ENCODE measurements at regions not wholly inside any gene's neighbourhood (a gene's known extent, or its start where the extent isn't known, plus 50 kb on each side); places are given as distances from the start of the nearest gene placed in this dataset.
"Not testable (repeated sequence)": the region's sequence is repeated elsewhere in the genome, so short reads cannot be mapped to it uniquely, and the experiment has no call there.

DNA sequence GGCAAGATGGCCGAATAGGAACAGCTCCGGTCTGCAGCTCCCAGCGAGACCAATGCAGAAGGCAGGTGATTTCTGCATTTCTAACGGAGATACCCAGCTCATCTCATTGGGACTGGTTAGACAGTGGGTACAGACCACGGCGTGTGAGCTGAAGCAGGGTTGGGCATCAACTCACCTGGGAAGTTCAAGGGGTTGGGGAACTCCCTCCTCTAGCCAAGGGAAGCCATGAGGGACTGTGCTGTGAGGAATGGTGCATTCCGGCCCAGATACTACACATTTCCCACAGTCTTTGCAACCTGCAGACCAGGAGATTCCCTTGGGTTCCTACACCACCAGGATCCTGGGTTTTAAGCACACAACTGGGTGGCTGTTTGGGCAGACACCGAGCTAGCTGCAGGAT, 148.0 kb upstream of the PDE4D start:
- H3K9me3 ChIP-seq (ENCODE audit: low read length); H3K4me1 Mint-ChIP-seq; H3K36me3 Mint-ChIP-seq; H3K9me3 Mint-ChIP-seq; POLR2A ChIA-PET; CTCF ChIA-PET; H3K4me3 ChIP-seq (ENCODE audit: low read length); H3K27ac Mint-ChIP-seq; H3K27me3 Mint-ChIP-seq; H3K27ac ChIP-seq (ENCODE audit: low read depth, low read length); DNase-seq; H3K36me3 ChIP-seq (ENCODE audit: insufficient read depth, low read length); H3K4me1 ChIP-seq (ENCODE audit: insufficient read depth, low read length); H3K27me3 ChIP-seq (ENCODE audit: insufficient read depth, low read length, poor library complexity, severe bottlenecking); H3K4me3 Mint-ChIP-seq: not testable (repeated sequence)

- no peak for DNase-seq
- no peaks in the 10 kb centered on the region for H3K9me3 ChIP-seq (ENCODE audit: low read length)
- ChIA-PET POLR2A (no interaction called here), CTCF (no interaction called here)
- H3K27me3 ChIP-seq (ENCODE audit: insufficient read depth, low read length, poor library complexity, severe bottlenecking), result no peaks in the 10 kb centered on the region
- H3K36me3 Mint-ChIP-seq, result no peaks in the 10 kb centered on the region
- no peaks in the 10 kb centered on the region for H3K4me1 Mint-ChIP-seq
- H3K27ac ChIP-seq (ENCODE audit: low read depth, low read length), result no peak overlapping the region
- H3K36me3 ChIP-seq (ENCODE audit: insufficient read depth, low read length), result no peaks in the 10 kb centered on the region
- H3K4me3 Mint-ChIP-seq, result no peak overlapping the region
- H3K27ac Mint-ChIP-seq, result no peak overlapping the region
- peaks cover 0 to 9% (median 3%) of the 10 kb centered on the region in 5 donors for H3K9me3 Mint-ChIP-seq
- no peaks in the 10 kb centered on the region for H3K4me1 ChIP-seq (ENCODE audit: insufficient read depth, low read length)
- H3K27me3 Mint-ChIP-seq, result no peaks in the 10 kb centered on the region
- no peak overlapping the region for H3K4me3 ChIP-seq (ENCODE audit: low read length)
Observed at GRCh38 chr5:60036192-60036938, 142.8 kb upstream of the PDE4D start.

DNA sequence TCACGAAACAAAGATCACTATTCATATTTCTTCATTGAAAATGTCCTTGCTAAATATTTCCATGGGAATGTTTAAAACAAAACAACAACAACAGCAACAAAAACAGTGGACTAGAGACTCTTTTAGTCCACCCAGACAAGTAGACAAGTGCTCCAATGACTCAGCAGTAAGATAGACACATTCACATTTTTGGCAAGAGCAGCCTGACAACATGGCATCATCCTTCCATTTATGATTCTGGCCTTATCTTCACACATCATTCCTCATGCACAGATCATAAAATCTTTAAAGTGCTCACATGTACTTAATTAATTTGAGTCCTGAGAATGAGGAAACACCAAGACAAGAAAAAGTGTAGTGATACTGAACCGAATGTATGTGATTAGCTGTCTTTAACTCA, 132.6 kb upstream of the PDE4D start:
- Mint-ChIP-seq H3K4me1 (no peaks in the 10 kb centered on the region), H3K27me3 (no peaks in the 10 kb centered on the region), H3K36me3 (no peaks in the 10 kb centered on the region), H3K9me3 (peaks cover 0 to 14% (median 3%) of the 10 kb centered on the region in 5 donors), H3K4me3 (no peak overlapping the region), H3K27ac (no peak overlapping the region)
- no peaks in the 10 kb centered on the region for H3K27me3 ChIP-seq (ENCODE audit: insufficient read depth, low read length, poor library complexity, severe bottlenecking)
- no peak overlapping the region for H3K4me3 ChIP-seq (ENCODE audit: low read length)
- no peaks in the 10 kb centered on the region for H3K4me1 ChIP-seq (ENCODE audit: insufficient read depth, low read length)
- CTCF ChIA-PET, result no interaction called here
- POLR2A ChIA-PET, result no interaction called here
- no peak for DNase-seq
- no peaks in the 10 kb centered on the region for H3K36me3 ChIP-seq (ENCODE audit: insufficient read depth, low read length)
- no peak overlapping the region for H3K27ac ChIP-seq (ENCODE audit: low read depth, low read length)
- H3K9me3 ChIP-seq (ENCODE audit: low read length), result no peaks in the 10 kb centered on the region

GRCh38 chr5:60024104-60024503, 130.6 kb upstream of the PDE4D start:
- no peak overlapping the region for H3K4me3 ChIP-seq (ENCODE audit: low read length)
- no peaks in the 10 kb centered on the region for H3K27me3 ChIP-seq (ENCODE audit: insufficient read depth, low read length, poor library complexity, severe bottlenecking)
- H3K36me3 Mint-ChIP-seq, result no peaks in the 10 kb centered on the region
- H3K4me1 Mint-ChIP-seq, result no peaks in the 10 kb centered on the region
- no peaks in the 10 kb centered on the region for H3K36me3 ChIP-seq (ENCODE audit: insufficient read depth, low read length)
- CTCF ChIA-PET, result no interaction called here
- H3K9me3 ChIP-seq (ENCODE audit: low read length), result no peaks in the 10 kb centered on the region
- peaks cover 0 to 10% (median 3%) of the 10 kb centered on the region in 5 donors for H3K9me3 Mint-ChIP-seq
- POLR2A ChIA-PET, result no interaction called here
- H3K27me3 Mint-ChIP-seq, result no peaks in the 10 kb centered on the region
- H3K4me1 ChIP-seq (ENCODE audit: insufficient read depth, low read length), result no peaks in the 10 kb centered on the region
- no peak overlapping the region for H3K4me3 Mint-ChIP-seq
- no peak for DNase-seq
- no peak overlapping the region for H3K27ac Mint-ChIP-seq
- H3K27ac ChIP-seq (ENCODE audit: low read depth, low read length), result no peak overlapping the region

GRCh38 chr5:60023255-60023654, 129.7 kb upstream of the PDE4D start:
- Histone ChIP-seq H3K27me3 (ENCODE audit: insufficient read depth, low read length, poor library complexity, severe bottlenecking) (no peaks in the 10 kb centered on the region), H3K9me3 (ENCODE audit: low read length) (no peaks in the 10 kb centered on the region), H3K4me1 (ENCODE audit: insufficient read depth, low read length) (no peaks in the 10 kb centered on the region), H3K4me3 (ENCODE audit: low read length) (no peak overlapping the region), H3K36me3 (ENCODE audit: insufficient read depth, low read length) (no peaks in the 10 kb centered on the region), H3K27ac (ENCODE audit: low read depth, low read length) (no peak overlapping the region)
- no peaks in the 10 kb centered on the region for H3K4me1 Mint-ChIP-seq
- ChIA-PET CTCF (no interaction called here), POLR2A (no interaction called here)
- no peaks in the 10 kb centered on the region for H3K36me3 Mint-ChIP-seq
- no peak overlapping the region for H3K27ac Mint-ChIP-seq
- peaks cover 0 to 10% (median 4%) of the 10 kb centered on the region in 5 donors for H3K9me3 Mint-ChIP-seq
- DNase-seq, result no peak
- H3K27me3 Mint-ChIP-seq, result no peaks in the 10 kb centered on the region
- no peak overlapping the region for H3K4me3 Mint-ChIP-seq

DNA sequence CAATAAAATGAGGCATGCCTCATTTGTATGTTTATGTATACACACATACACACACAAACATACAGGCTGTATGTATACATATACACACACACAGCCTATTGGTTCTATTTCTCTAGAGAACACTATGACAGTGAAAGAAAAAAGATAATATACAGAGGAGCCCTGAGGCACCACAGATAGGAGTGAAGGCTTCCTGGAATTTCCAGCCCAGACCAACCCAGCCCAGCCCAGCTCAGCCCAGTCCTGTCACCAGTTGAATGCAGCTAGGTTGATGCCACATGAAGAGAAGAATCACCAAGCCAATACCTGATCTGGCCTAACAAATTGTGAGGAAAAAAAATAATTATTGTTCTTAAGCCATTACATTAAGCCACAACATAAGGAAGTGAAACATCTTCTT, 126.9 kb upstream of the PDE4D start:
- H3K36me3 Mint-ChIP-seq, result no peaks in the 10 kb centered on the region
- POLR2A ChIA-PET, result no interaction called here

DNA sequence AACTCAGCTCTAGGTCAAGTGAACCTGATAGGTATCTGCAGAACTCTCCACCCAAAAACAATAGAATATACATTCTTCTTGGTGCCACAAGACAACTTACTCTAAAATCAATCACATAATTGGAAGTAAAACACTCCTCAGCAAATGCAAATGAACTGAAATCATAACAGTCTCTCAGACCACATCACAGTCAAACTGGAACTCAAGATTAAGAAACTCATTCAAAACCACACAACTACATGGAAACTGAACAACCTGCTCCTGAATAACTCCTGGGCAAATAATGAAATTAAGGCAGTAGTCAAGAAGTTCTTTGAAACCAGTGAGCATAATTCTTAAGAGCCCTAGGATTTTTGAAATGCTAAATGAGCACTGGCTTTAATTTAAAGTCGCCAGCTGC, 125.4 kb upstream of the PDE4D start:
- H3K36me3 ChIP-seq (ENCODE audit: insufficient read depth, low read length); H3K4me3 Mint-ChIP-seq; H3K27ac ChIP-seq (ENCODE audit: low read depth, low read length); H3K27ac Mint-ChIP-seq; H3K4me1 ChIP-seq (ENCODE audit: insufficient read depth, low read length); H3K9me3 ChIP-seq (ENCODE audit: low read length); H3K4me1 Mint-ChIP-seq; H3K36me3 Mint-ChIP-seq; POLR2A ChIA-PET; H3K4me3 ChIP-seq (ENCODE audit: low read length); H3K27me3 ChIP-seq (ENCODE audit: insufficient read depth, low read length, poor library complexity, severe bottlenecking); CTCF ChIA-PET; DNase-seq; H3K27me3 Mint-ChIP-seq: not testable (repeated sequence)
- H3K9me3 Mint-ChIP-seq, result peaks cover 3 to 12% (median 6%) of the 10 kb centered on the region in 5 donors

More for the DNA sequence above, 126.9 kb upstream of the PDE4D start:
- Histone ChIP-seq H3K36me3 (ENCODE audit: insufficient read depth, low read length) (no peaks in the 10 kb centered on the region), H3K4me3 (ENCODE audit: low read length) (no peak overlapping the region), H3K27ac (ENCODE audit: low read depth, low read length) (no peak overlapping the region), H3K27me3 (ENCODE audit: insufficient read depth, low read length, poor library complexity, severe bottlenecking) (no peaks in the 10 kb centered on the region), H3K9me3 (ENCODE audit: low read length) (no peaks in the 10 kb centered on the region), H3K4me1 (ENCODE audit: insufficient read depth, low read length) (no peaks in the 10 kb centered on the region)
- Mint-ChIP-seq H3K9me3 (peaks cover 0 to 18% (median 4%) of the 10 kb centered on the region in 5 donors), H3K27me3 (no peaks in the 10 kb centered on the region), H3K27ac (no peak overlapping the region), H3K4me3 (no peak overlapping the region), H3K4me1 (no peaks in the 10 kb centered on the region)
- CTCF ChIA-PET, result no interaction called here
- DNase-seq, result no peak

DNA sequence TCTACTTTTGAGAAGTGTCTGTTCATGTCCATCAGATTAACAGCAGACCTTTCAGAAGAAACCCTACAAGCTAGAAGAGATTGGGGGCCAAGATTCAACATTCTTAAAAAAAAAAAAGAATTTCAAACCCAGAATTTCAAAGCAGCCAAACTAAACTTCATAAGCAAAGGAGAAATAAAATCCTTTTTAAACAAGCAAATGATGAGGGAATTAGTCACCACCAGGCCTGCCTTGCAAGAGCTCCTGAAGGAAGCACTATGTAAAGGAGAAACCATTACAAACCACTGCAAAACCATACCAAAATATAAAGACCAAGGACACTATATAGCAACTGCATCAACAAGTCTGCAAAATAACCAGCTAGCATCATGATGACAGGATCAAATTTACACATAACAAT, 124.6 kb upstream of the PDE4D start:
- Mint-ChIP-seq H3K27me3 (no peaks in the 10 kb centered on the region), H3K9me3 (peaks cover 3 to 12% (median 5%) of the 10 kb centered on the region in 5 donors), H3K4me1 (no peaks in the 10 kb centered on the region), H3K4me3 (no peak overlapping the region), H3K27ac (no peak overlapping the region), H3K36me3 (no peaks in the 10 kb centered on the region)
- no peak overlapping the region for H3K4me3 ChIP-seq (ENCODE audit: low read length)
- H3K9me3 ChIP-seq (ENCODE audit: low read length), result no peaks in the 10 kb centered on the region
- H3K36me3 ChIP-seq (ENCODE audit: insufficient read depth, low read length), result no peaks in the 10 kb centered on the region
- CTCF ChIA-PET, result no interaction called here
- no peaks in the 10 kb centered on the region for H3K4me1 ChIP-seq (ENCODE audit: insufficient read depth, low read length)
- POLR2A ChIA-PET, result no interaction called here
- H3K27me3 ChIP-seq (ENCODE audit: insufficient read depth, low read length, poor library complexity, severe bottlenecking), result no peaks in the 10 kb centered on the region
- H3K27ac ChIP-seq (ENCODE audit: low read depth, low read length), result no peak overlapping the region
- no peak for DNase-seq

DNA sequence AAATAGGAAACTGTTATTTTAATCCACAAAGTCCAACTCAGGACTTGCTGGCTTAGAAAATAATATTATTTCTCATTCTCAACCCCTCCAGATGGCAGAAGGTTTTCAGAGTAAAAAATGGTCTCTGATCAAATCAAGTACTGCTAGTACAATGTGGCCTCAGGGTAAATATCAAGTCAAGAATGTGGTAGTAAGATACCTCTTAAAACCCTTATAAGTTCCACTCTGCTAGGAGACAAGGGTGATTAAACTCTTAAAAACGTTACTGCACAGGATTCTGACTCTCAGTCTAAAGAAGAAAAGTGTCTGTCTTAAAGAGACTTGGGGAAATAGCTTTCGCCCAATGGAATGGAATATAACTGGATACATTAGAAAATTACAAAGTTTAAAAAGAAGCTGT, 120.8 kb upstream of the PDE4D start:
- no peaks in the 10 kb centered on the region for H3K4me1 ChIP-seq (ENCODE audit: insufficient read depth, low read length)
- Mint-ChIP-seq H3K27me3 (no peaks in the 10 kb centered on the region), H3K4me1 (no peaks in the 10 kb centered on the region), H3K9me3 (peaks cover 1 to 12% (median 5%) of the 10 kb centered on the region in 5 donors), H3K4me3 (no peak overlapping the region), H3K27ac (no peak overlapping the region), H3K36me3 (no peaks in the 10 kb centered on the region)
- H3K9me3 ChIP-seq (ENCODE audit: low read length), result no peaks in the 10 kb centered on the region
- no peaks in the 10 kb centered on the region for H3K36me3 ChIP-seq (ENCODE audit: insufficient read depth, low read length)
- H3K27me3 ChIP-seq (ENCODE audit: insufficient read depth, low read length, poor library complexity, severe bottlenecking), result no peaks in the 10 kb centered on the region
- ChIA-PET POLR2A (no interaction called here), CTCF (no interaction called here)
- no peak for DNase-seq
- H3K4me3 ChIP-seq (ENCODE audit: low read length), result no peak overlapping the region
- H3K27ac ChIP-seq (ENCODE audit: low read depth, low read length), result no peak overlapping the region
